OCI-LY3 (cell line): ENCODE measurements at regions not wholly inside any gene's neighbourhood (a gene's known extent, or its start where the extent isn't known, plus 50 kb on each side); places are given as distances from the start of the nearest gene placed in this dataset.
"Not testable (repeated sequence)": the region's sequence is repeated elsewhere in the genome, so short reads cannot be mapped to it uniquely, and the experiment has no call there.

Source experiments
- H2AFZ ChIP-seq: fragments of 200-600, 300-600 bp; shearing (Covaris generic); 2 replicates; pipeline ENCODE4 v1.6.0; 2014; ENCODE audit warnings: antibody characterized with exemption, low read depth, low read length
- H3K27ac ChIP-seq: fragments of 200-600, 300-600 bp; sonication (generic); 2 replicates; pipeline ENCODE4 v1.5.1; 2014; ENCODE audit warnings: mild to moderate bottlenecking, low read length, moderate library complexity, mixed read lengths
- H3K27me3 ChIP-seq: fragments of 200-600, 300-600 bp; sonication (generic); 2 replicates; pipeline ENCODE4 v1.6.1; 2014; ENCODE audit warnings: low read depth, low read length, mixed read lengths
- H3K36me3 ChIP-seq: fragments of 200-600, 300-600 bp; sonication (generic); replicated peaks from 2 replicates; pipeline ENCODE3; 2014; ENCODE audit warnings: low read depth, low read length, mixed read lengths
- H3K4me1 ChIP-seq: fragments of 300-600, 200-600 bp; sonication (generic); 2 replicates; pipeline ENCODE4 v1.6.1; 2014; ENCODE audit warnings: low read length, mixed read lengths
- H3K4me2 ChIP-seq: fragments of 200-600, 300-600 bp; sonication (generic); 2 replicates; pipeline ENCODE4 v1.6.1; 2014; ENCODE audit warnings: low read length, mixed read lengths
- H3K4me3 ChIP-seq: fragments of 300-600, 200-600 bp; sonication (generic); 2 replicates; pipeline ENCODE4 v1.5.1; 2014; ENCODE audit warnings: antibody characterized with exemption, mild to moderate bottlenecking, low read length, moderate library complexity
- H3K79me2 ChIP-seq: fragments of 300-600, 200-600 bp; shearing (Covaris generic); 2 replicates; pipeline ENCODE4 v1.6.1; 2014; ENCODE audit warnings: mild to moderate bottlenecking, low read length, mixed read lengths
- H3K9ac ChIP-seq: fragments of 300-600, 200-600 bp; shearing (Covaris generic); 2 replicates; pipeline ENCODE4 v1.6.0; 2014; ENCODE audit warnings: mild to moderate bottlenecking, low read length, moderate library complexity
- H3K9me3 ChIP-seq: fragments of 200-600, 300-600 bp; shearing (Covaris generic); 2 replicates; pipeline ENCODE4 v1.6.1; 2014; ENCODE audit warnings: low read length, mixed read lengths; ENCODE audit not compliant: insufficient read depth
- H4K20me1 ChIP-seq: fragments of 200-600, 300-600 bp; sonication (generic); 2 replicates; pipeline ENCODE4 v1.6.1; 2016; ENCODE audit warnings: low read length, mixed read lengths; ENCODE audit not compliant: insufficient read depth
- EZH2phosphoT487 ChIP-seq: fragments of 200-600 bp; shearing (Covaris generic); IDR thresholded peaks from 2 replicates; pipeline ENCODE4 v1.6.1; 2018; ENCODE audit warnings: antibody characterized with exemption, mixed run types, low read depth
- TF ChIP-seq, protein P1 (sequence below): fragments of 200-600, 300-600 bp; sonication (generic); IDR thresholded peaks from 2 replicates; pipeline ENCODE4 v1.5.1; 2014; ENCODE audit warnings: antibody characterized with exemption, low read length, low read depth

DNA sequence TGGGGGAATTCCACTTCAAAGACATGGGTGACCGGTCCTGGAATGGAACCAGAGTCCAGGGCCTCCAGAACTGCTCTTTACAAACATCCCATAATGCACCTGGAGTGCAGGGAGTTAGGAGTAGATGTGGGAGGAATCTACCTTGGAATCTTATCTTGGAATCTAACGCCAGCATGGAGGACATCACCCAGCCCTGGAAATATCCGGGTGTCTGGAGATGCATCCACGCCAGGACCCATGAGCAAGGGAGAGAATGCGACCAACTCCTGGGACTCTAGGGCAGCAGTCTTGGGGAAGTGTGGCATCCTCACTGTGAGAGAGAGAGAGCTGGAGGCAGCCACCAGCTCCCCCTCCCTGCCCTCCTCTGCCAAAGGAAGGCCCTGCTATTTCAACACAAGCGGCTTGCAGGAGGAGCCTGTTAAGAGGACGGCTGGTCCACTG, 211.8 kb downstream of the UQCRFS1 start:
- H3K4me2 ChIP-seq = no peak overlapping the region
- H4K20me1 ChIP-seq = no peaks in the 10 kb centered on the region
- TF ChIP-seq, protein P1, sequence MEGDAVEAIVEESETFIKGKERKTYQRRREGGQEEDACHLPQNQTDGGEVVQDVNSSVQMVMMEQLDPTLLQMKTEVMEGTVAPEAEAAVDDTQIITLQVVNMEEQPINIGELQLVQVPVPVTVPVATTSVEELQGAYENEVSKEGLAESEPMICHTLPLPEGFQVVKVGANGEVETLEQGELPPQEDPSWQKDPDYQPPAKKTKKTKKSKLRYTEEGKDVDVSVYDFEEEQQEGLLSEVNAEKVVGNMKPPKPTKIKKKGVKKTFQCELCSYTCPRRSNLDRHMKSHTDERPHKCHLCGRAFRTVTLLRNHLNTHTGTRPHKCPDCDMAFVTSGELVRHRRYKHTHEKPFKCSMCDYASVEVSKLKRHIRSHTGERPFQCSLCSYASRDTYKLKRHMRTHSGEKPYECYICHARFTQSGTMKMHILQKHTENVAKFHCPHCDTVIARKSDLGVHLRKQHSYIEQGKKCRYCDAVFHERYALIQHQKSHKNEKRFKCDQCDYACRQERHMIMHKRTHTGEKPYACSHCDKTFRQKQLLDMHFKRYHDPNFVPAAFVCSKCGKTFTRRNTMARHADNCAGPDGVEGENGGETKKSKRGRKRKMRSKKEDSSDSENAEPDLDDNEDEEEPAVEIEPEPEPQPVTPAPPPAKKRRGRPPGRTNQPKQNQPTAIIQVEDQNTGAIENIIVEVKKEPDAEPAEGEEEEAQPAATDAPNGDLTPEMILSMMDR = no peak
- no peak for TF ChIP-seq EZH2phosphoT487
- no peak overlapping the region for H3K27ac ChIP-seq
- no peaks in the 10 kb centered on the region for H3K79me2 ChIP-seq
- H3K9me3 ChIP-seq = no peaks in the 10 kb centered on the region
- H3K27me3 ChIP-seq = peaks cover 6% of the 10 kb centered on the region; the same call in 1 of the 2 replicates
- H3K4me3 ChIP-seq = no peak overlapping the region
- peaks cover 3% of the 10 kb centered on the region; the same call in 1 of the 2 replicates for H3K4me1 ChIP-seq
- no peaks in the 10 kb centered on the region for H3K36me3 ChIP-seq
- H3K9ac ChIP-seq = no peak overlapping the region
- no peak overlapping the region for H2AFZ ChIP-seq

DNA sequence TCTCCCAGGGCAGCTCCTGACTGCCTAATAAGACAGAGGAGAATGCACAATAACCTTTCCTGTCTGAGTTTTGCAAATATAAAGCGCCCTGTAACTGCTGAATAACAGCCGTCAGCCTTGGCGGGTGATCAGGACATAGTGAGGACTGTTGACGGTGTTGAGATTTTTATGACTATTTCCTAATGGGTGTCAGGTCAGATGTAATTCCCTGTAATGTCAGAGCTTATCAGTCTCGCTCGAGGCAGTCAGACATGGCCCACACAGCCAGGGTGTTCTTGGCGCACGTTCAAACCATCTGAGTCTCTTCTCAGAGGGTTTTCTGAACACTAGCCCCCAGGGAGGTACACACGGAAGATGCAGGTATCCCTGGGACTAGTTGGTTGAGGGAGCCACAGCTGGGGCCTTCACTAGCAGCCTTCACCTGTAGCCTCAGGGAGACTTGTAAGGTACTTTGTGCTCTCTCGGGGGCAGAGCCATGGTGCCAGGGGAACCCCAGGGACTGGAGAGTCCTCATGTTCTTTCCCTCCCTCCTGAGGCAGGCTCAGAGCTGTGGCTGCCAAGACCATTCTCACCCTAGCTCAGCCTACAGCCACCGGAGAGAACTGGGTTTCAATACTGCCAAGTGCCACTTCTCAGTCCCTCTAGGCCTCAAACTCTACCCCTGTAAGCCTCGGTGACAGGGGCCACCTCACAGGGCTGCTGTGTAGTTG, 213.1 kb downstream of the UQCRFS1 start:
- no peaks in the 10 kb centered on the region for H3K36me3 ChIP-seq
- peaks cover 3% of the 10 kb centered on the region; the same call in 1 of the 2 replicates for H3K4me1 ChIP-seq
- no peaks in the 10 kb centered on the region for H3K9me3 ChIP-seq
- no peak overlapping the region for H3K27ac ChIP-seq
- H3K9ac ChIP-seq = no peak overlapping the region
- H3K4me2 ChIP-seq = no peak overlapping the region
- no peaks in the 10 kb centered on the region for H3K79me2 ChIP-seq
- peaks cover 6% of the 10 kb centered on the region; the same call in 1 of the 2 replicates for H3K27me3 ChIP-seq
- TF ChIP-seq, protein P1 = no peak
- TF ChIP-seq EZH2phosphoT487 = no peak
- no peak overlapping the region for H3K4me3 ChIP-seq
- no peaks in the 10 kb centered on the region for H4K20me1 ChIP-seq
- no peak overlapping the region for H2AFZ ChIP-seq

DNA sequence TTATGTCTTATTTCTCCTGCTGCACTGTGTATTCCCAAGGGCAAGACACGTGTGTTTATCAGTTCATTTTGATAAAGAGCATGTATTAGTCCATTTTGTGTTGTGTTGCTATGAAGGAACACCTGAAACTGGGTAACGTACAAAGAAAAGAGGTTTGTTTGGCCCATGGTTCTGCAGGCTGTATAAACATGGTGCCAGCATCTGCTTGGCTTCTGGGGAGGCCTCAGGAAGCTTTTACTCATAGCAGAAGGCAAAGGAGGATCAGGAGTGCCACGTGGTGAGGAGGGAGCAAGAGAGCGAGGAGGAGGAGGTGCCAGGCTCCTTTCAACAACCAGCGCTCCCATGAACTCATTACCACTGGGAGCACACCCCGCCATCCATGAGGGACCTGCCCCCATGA, 214.0 kb downstream of the UQCRFS1 start:
- Histone ChIP-seq H3K27ac (no peak overlapping the region), H3K9ac (no peak overlapping the region), H3K79me2 (no peaks in the 10 kb centered on the region), H3K27me3 (peaks cover 6% of the 10 kb centered on the region; the same call in 1 of the 2 replicates), H4K20me1 (no peaks in the 10 kb centered on the region), H3K9me3 (no peaks in the 10 kb centered on the region; the same call in 1 of the 2 replicates), H2AFZ (no peak overlapping the region), H3K4me2 (no peak overlapping the region), H3K36me3 (no peaks in the 10 kb centered on the region), H3K4me3 (no peak overlapping the region), H3K4me1 (peaks cover 3% of the 10 kb centered on the region; the same call in 1 of the 2 replicates)
- TF ChIP-seq, protein P1 = no peak
- TF ChIP-seq EZH2phosphoT487 = no peak

DNA sequence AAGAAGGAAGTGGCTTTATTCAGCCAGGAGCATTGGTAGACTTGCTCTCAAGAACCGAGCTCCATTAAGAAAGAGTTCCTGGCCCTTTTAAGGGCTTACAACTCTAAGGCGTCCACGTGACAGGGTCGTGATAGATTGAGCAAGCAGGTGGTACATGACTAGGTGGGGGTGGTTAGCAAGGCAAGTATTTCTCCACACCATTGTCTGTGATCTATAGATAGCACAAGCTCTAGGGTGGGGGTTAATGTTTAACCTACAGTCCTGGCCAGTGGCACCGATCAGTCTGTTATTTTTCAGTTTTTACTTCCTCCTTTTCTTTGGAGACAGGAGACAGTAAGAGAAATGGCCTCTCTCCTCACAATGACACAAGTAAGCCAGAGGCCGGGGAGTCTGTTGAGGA, 215.1 kb downstream of the UQCRFS1 start:
- H2AFZ ChIP-seq, H3K9me3 ChIP-seq, H3K36me3 ChIP-seq, H3K79me2 ChIP-seq, H3K4me2 ChIP-seq, H3K4me1 ChIP-seq, H3K9ac ChIP-seq, H3K4me3 ChIP-seq, H3K27ac ChIP-seq, H4K20me1 ChIP-seq, H3K27me3 ChIP-seq: not testable (repeated sequence)
